HCT116 (cell line): ENCODE measurements at regions not wholly inside any gene's neighbourhood (a gene's known extent, or its start where the extent isn't known, plus 50 kb on each side); places are given as distances from the start of the nearest gene placed in this dataset.

Experiments
- ATAC-seq: fragments of 200-7000 bp; cut with Tn5 transposase; 2 replicates; pipeline ENCODE4 v1.9.1; 2020; ENCODE audit warnings: mild to moderate bottlenecking, moderate library complexity
- BruUV-seq: library from RNA; stranded (reverse); fragments of 400-500 nt; replicated peaks from 2 replicates; lab custom pipeline; 2021; lab: Mats Ljungman, UMichigan
- CTCF ChIA-PET: fragments of 300-600 bp; sonication (Branson Sonifier 250); formaldehyde crosslinking; loops from one replicate; lab custom pipeline; 2021; ENCODE audit warnings: antibody characterized with exemption; lab: Charles Lee
- POLR2A ChIA-PET: fragments of 300-600, 350-600 bp; sonication (Branson Sonifier 250); formaldehyde crosslinking; loops from one replicate; lab custom pipeline; 2021; ENCODE audit warnings: antibody characterized with exemption; lab: Charles Lee
- RAD21 ChIA-PET, 2 experiments: fragments of 300-600 bp; sonication (Branson Sonifier 250); formaldehyde crosslinking; loops; one replicate each; lab custom pipeline; 2023; ENCODE audit warnings: low total read pairs in 2 of 2; ENCODE audit not compliant: uncharacterized antibody in 2 of 2, unreplicated experiment in 2 of 2, low non-redundant PET in 1 of 2; lab: Charles Lee
- DNase-seq: peaks from one replicate; pipeline ENCODE4 v3.0.0-alpha.2; 2010; ENCODE audit warnings: low read depth, low spot score
- H2AFZ ChIP-seq: fragments of 200-600 bp; shearing (Covaris generic), sonication (generic); 2 replicates; pipeline ENCODE4 v1.6.1; 2017; ENCODE audit warnings: low read depth, mixed run types, mixed read lengths, antibody characterized with exemption, low read length; ENCODE audit not compliant: poor library complexity, severe bottlenecking
- H3K27ac ChIP-seq: 2 replicates; pipeline ENCODE4 v1.5.1; 2012; ENCODE audit warnings: low read depth, low read length
- H3K27me3 ChIP-seq: fragments of 200-600 bp; sonication (generic); 2 replicates; pipeline ENCODE4 v1.6.1; 2016; ENCODE audit warnings: mixed run types, low read length, mixed read lengths; ENCODE audit not compliant: insufficient read depth
- H3K36me3 ChIP-seq, 2 experiments: fragments of 200-500 bp in 1 of 2; fragments of 200-600 bp in 1 of 2; sonication (Bioruptor generic) in 1 of 2; sonication (generic) in 1 of 2; 2 replicates each; pipeline versions ENCODE4 v1.5.1 to v1.6.1; 2014 to 2016; ENCODE audit warnings: low read length in 2 of 2, inconsistent platforms in 1 of 2, mixed read lengths in 1 of 2, mixed run types in 1 of 2; ENCODE audit not compliant: insufficient read depth in 2 of 2, control insufficient read depth in 1 of 2
- H3K4me1 ChIP-seq, 2 experiments: fragments of 200-600 bp in 1 of 2; sonication (generic) in 1 of 2; 2 replicates each; pipeline versions ENCODE4 v1.5.1 to v1.6.1; 2012 to 2017; ENCODE audit warnings: low read length in 2 of 2, inconsistent platforms in 1 of 2, mild to moderate bottlenecking in 1 of 2, mixed read lengths in 1 of 2, mixed run types in 1 of 2, moderate library complexity in 1 of 2; ENCODE audit not compliant: insufficient read depth in 2 of 2, control insufficient read depth in 1 of 2
- H3K4me2 ChIP-seq: fragments of 200-600 bp; sonication (generic); 2 replicates; pipeline ENCODE4 v1.6.1; 2017; ENCODE audit warnings: mixed run types, low read length, mixed read lengths
- H3K4me3 ChIP-seq, 2 experiments: fragments of 200-600 bp in 1 of 2; sonication (generic) in 1 of 2; replicated peaks in 1 of 2; 2 replicates each; pipeline ENCODE4 v1.5.1; 2011 to 2016; ENCODE audit warnings: low read length in 2 of 2, control low read depth in 1 of 2, low read depth in 1 of 2, mild to moderate bottlenecking in 1 of 2, mixed read lengths in 1 of 2, mixed run types in 1 of 2
- H3K79me2 ChIP-seq: fragments of 200-600 bp; sonication (generic); 2 replicates; pipeline ENCODE4 v1.6.1; 2017; ENCODE audit warnings: mild to moderate bottlenecking, mixed run types, low read length, moderate library complexity, mixed read lengths; ENCODE audit not compliant: insufficient read depth
- H3K9ac ChIP-seq: fragments of 200-600 bp; sonication (generic); 2 replicates; pipeline ENCODE4 v1.6.1; 2016; ENCODE audit warnings: low read length, mixed read lengths
- H3K9me2 ChIP-seq: fragments of 200-600 bp; sonication (generic), shearing (Covaris generic); 2 replicates; pipeline ENCODE4 v1.6.1; 2017; ENCODE audit warnings: mixed run types, mild to moderate bottlenecking, moderate library complexity; ENCODE audit not compliant: insufficient read depth
- H3K9me3 ChIP-seq, 2 experiments: fragments of 200-500 bp in 1 of 2; fragments of 200-600 bp in 1 of 2; sonication (Bioruptor generic) in 1 of 2; sonication (generic) in 1 of 2; 2 replicates each; pipeline ENCODE4 v1.6.1; 2014 to 2017; ENCODE audit warnings: low read length in 2 of 2, mixed read lengths in 2 of 2, inconsistent platforms in 1 of 2, low read depth in 1 of 2, mild to moderate bottlenecking in 1 of 2, mixed run types in 1 of 2, moderate library complexity in 1 of 2; ENCODE audit not compliant: control insufficient read depth in 1 of 2, insufficient read depth in 1 of 2
- H4K20me1 ChIP-seq: fragments of 200-600 bp; sonication (generic), shearing (Covaris generic); 2 replicates; pipeline ENCODE4 v1.6.1; 2017; ENCODE audit warnings: mixed run types, mild to moderate bottlenecking, moderate library complexity; ENCODE audit not compliant: insufficient read depth
- ELF1 ChIP-seq: IDR thresholded peaks from 2 replicates; pipeline ENCODE4 v1.6.1; 2012; ENCODE audit warnings: low read depth, borderline replicate concordance
- EZH2 ChIP-seq: fragments of 200-600 bp; sonication (generic); IDR thresholded peaks from 2 replicates; pipeline ENCODE4 v1.6.1; 2017; ENCODE audit warnings: antibody characterized with exemption, mixed run types
- EZH2phosphoT487 ChIP-seq: fragments of 200-600 bp; IDR thresholded peaks from 2 replicates; pipeline ENCODE4 v1.6.1; 2018; ENCODE audit warnings: antibody characterized with exemption, borderline replicate concordance
- POLR2AphosphoS5 ChIP-seq: IDR thresholded peaks from 2 replicates; pipeline ENCODE4 v1.6.1; 2011; ENCODE audit warnings: mild to moderate bottlenecking, low read depth, low read length, moderate library complexity
- RAD21 ChIP-seq: IDR thresholded peaks from 2 replicates; pipeline ENCODE4 v1.6.1; 2012; ENCODE audit warnings: low read depth, mild to moderate bottlenecking
- SIN3A ChIP-seq: IDR thresholded peaks from 2 replicates; pipeline ENCODE4 v1.6.1; 2012; ENCODE audit warnings: low read depth
- SP1 ChIP-seq: IDR thresholded peaks from 2 replicates; pipeline ENCODE4 v1.6.1; 2012; ENCODE audit warnings: low read depth
- SRF ChIP-seq: IDR thresholded peaks from 2 replicates; pipeline ENCODE4 v1.6.1; 2012; ENCODE audit warnings: low read depth
- TCF7L2 ChIP-seq: IDR thresholded peaks from 2 replicates; pipeline ENCODE4 v1.7.0; 2011; ENCODE audit warnings: borderline replicate concordance, inconsistent platforms; ENCODE audit not compliant: insufficient read depth, insufficient read length; ENCODE audit errors: extremely low read depth
- ZNF274 ChIP-seq: fragments of 200-500 bp; sonication (Bioruptor generic); IDR thresholded peaks from 2 replicates; pipeline ENCODE4 v1.6.1; 2014; ENCODE audit warnings: mild to moderate bottlenecking, low read depth, low read length, inconsistent platforms
- intact Hi-C: fragments of 100-400 bp; cut with micrococcal nuclease; formaldehyde crosslinking; loops from 2 replicates; pipeline ENCODE4 v1.10.0; 2022
- TF ChIP-seq, protein P1 (sequence below): IDR thresholded peaks from 2 replicates; pipeline ENCODE4 v1.6.1; 2012; ENCODE audit warnings: low read depth
- TF ChIP-seq, protein P2 (sequence below): IDR thresholded peaks from 2 replicates; pipeline ENCODE4 v1.6.1; 2012

DNA sequence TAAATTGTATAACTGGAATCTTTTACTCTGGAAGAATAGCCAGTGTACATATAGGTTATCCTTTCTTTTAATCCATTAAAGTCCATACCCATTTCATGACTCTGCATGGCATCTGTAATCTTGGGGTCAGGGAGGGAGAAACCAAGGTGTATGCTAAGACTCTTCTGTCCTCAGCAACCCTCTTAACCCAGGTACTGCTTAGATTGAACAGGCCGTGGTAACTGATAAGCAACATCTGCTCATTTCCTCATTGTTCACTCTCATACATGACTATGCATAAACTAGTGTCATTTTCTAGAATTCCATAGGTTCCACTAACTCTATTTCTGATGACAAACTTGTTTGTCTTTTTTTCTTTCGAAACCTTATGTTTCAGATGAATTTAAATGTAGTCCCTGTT, 69.3 kb upstream of the IFNE start:
- H2AFZ ChIP-seq: no peak overlapping the region
- CTCF ChIA-PET: no interaction called here
- peak overlapping the region; percentile 82 for H3K9ac ChIP-seq
- TF ChIP-seq SP1 (peak; percentile 22; the same call in 1 of the 2 replicates), EZH2phosphoT487 (no peak), TCF7L2 (no peak), POLR2AphosphoS5 (peak; percentile 73), SIN3A (0 out of 2 replicates have a peak, but pooled peaks have one; percentile 18), ELF1 (no peak)
- H3K4me2 ChIP-seq: peak overlapping the region; percentile 73
- no peak for DNase-seq
- RAD21 ChIA-PET: no interaction called here
- H3K4me1 ChIP-seq: peaks cover 95 to 100% of the 10 kb centered on the region in 2 experiments
- H4K20me1 ChIP-seq: peaks cover 60% of the 10 kb centered on the region; the same call in 1 of the 2 replicates
- no peak overlapping the region for H3K4me3 ChIP-seq
- H3K27ac ChIP-seq: peak overlapping the region; percentile 99
- no peaks in the 10 kb centered on the region for H3K9me3 ChIP-seq
- intact Hi-C loops: no loop called here
- no peaks in the 10 kb centered on the region for H3K9me2 ChIP-seq
- no TSS peak for BruUV-seq
- peaks cover 100% of the 10 kb centered on the region for H3K79me2 ChIP-seq
- POLR2A ChIA-PET: no interaction called here
- 0 out of 2 replicates have a peak, but pooled peaks have one; percentile 24 for ATAC-seq
- H3K36me3 ChIP-seq: peaks cover 10 to 73% of the 10 kb centered on the region in 2 experiments
- H3K27me3 ChIP-seq: no peaks in the 10 kb centered on the region

DNA sequence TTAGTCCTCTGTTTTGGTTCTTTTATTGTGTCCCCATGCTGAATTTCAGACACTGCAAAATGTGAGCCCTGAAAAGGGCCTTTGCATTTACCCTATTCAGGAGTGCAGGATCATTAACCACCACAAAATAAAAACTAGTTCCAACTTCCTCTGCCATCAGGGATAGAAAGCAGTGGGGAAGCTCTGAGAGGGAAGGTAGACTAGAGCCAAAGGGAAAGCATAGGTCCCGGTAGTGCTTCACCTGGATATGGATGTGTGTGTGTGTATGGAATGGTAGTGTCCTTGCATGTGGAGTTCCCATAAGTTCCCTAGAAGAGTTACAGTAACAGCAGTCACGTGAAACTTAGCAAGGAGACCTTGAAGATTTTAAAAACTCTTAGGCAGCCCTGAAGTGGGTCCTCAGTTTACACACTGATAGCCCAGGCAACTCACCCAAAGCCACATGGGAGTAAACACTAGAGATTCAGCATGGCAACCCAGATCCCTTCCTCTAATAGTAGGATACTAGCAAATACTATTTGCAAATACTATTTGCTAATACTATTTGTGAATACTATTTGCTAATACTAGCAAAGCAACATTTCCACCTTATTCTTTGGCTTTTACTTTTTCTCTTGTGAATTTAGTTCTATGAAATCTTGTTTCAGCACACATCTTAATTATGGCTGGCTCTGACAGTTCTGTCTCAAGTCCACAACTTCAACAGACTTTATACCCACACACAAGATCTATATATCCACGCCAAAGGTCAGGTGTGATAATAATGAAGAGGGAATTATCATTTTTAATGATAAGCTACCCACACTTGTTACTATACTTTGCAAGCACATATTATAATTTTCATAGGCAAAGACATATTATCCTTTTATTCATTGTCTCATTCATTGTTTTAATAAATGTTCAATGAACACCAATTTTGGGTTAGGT, 70.4 kb upstream of the IFNE start:
- Histone ChIP-seq H3K4me2 (peak overlapping the region; percentile 73), H2AFZ (no peak overlapping the region), H4K20me1 (peaks cover 51% of the 10 kb centered on the region; the same call in 1 of the 2 replicates), H3K9me2 (no peaks in the 10 kb centered on the region), H3K36me3 (peaks cover 10 to 71% of the 10 kb centered on the region in 2 experiments), H3K27me3 (no peaks in the 10 kb centered on the region), H3K27ac (peak overlapping the region; percentile 99), H3K9me3 (no peaks in the 10 kb centered on the region), H3K4me3 (no peak overlapping the region), H3K4me1 (peaks cover 84 to 100% of the 10 kb centered on the region in 2 experiments), H3K9ac (peak overlapping the region; percentile 82), H3K79me2 (peaks cover 100% of the 10 kb centered on the region)
- ChIA-PET POLR2A (interaction anchor here (0.7 to 3.6 kb wide), 8 partner anchors 9 to 131 kb away, joined by 3 to 31 read pairs (median 5); no protein-coding TSS in a partner anchor), RAD21 (no interaction called here), CTCF (no interaction called here)
- no peak for DNase-seq
- intact Hi-C loops: no loop called here
- ATAC-seq: peak; percentile 37
- no TSS peak for BruUV-seq
- TF ChIP-seq SRF (no peak), ELF1 (no peak), RAD21 (no peak), SP1 (peak; percentile 9; the same call in 1 of the 2 replicates), EZH2 (no peak), POLR2AphosphoS5 (peak; percentile 42; the same call in 1 of the 2 replicates), ZNF274 (no peak), TCF7L2 (no peak)
- TF ChIP-seq, protein P1, sequence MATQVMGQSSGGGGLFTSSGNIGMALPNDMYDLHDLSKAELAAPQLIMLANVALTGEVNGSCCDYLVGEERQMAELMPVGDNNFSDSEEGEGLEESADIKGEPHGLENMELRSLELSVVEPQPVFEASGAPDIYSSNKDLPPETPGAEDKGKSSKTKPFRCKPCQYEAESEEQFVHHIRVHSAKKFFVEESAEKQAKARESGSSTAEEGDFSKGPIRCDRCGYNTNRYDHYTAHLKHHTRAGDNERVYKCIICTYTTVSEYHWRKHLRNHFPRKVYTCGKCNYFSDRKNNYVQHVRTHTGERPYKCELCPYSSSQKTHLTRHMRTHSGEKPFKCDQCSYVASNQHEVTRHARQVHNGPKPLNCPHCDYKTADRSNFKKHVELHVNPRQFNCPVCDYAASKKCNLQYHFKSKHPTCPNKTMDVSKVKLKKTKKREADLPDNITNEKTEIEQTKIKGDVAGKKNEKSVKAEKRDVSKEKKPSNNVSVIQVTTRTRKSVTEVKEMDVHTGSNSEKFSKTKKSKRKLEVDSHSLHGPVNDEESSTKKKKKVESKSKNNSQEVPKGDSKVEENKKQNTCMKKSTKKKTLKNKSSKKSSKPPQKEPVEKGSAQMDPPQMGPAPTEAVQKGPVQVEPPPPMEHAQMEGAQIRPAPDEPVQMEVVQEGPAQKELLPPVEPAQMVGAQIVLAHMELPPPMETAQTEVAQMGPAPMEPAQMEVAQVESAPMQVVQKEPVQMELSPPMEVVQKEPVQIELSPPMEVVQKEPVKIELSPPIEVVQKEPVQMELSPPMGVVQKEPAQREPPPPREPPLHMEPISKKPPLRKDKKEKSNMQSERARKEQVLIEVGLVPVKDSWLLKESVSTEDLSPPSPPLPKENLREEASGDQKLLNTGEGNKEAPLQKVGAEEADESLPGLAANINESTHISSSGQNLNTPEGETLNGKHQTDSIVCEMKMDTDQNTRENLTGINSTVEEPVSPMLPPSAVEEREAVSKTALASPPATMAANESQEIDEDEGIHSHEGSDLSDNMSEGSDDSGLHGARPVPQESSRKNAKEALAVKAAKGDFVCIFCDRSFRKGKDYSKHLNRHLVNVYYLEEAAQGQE: no peak
- TF ChIP-seq, protein P2, sequence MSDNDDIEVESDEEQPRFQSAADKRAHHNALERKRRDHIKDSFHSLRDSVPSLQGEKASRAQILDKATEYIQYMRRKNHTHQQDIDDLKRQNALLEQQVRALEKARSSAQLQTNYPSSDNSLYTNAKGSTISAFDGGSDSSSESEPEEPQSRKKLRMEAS: no peak
